Upper lobe of left lung (tissue), 6 donors: ENCODE measurements at regions not wholly inside any gene's neighbourhood (a gene's known extent, or its start where the extent isn't known, plus 50 kb on each side); places are given as distances from the start of the nearest gene placed in this dataset.

Experiments used
- ATAC-seq, 2 donors: fragments of 200-7000 bp; cut with Tn5 transposase; one replicate each; pipeline ENCODE4 v1.9.1; 2022; ENCODE audit warnings: mild to moderate bottlenecking in 2 of 2, moderate library complexity in 2 of 2; ENCODE audit not compliant: low FRiP score in 2 of 2
- DNase-seq, 2 donors: peaks; one replicate each; pipeline ENCODE4 v3.0.0-alpha.2; 2019 to 2020
- H3K27ac ChIP-seq, 4 donors: fragments of 200-600 bp; sonication (generic); one replicate each; pipeline ENCODE4 v1.5.1; 2016 to 2019
- H3K27me3 ChIP-seq, 4 donors: fragments of 200-600 bp; sonication (generic); one replicate each; pipeline ENCODE4 v1.5.1; 2017 to 2019
- H3K36me3 ChIP-seq, 4 donors: fragments of 200-600 bp; sonication (generic); one replicate each; pipeline ENCODE4 v1.5.1; 2016 to 2019
- H3K4me1 ChIP-seq, 4 donors: fragments of 200-600 bp; sonication (generic); one replicate each; pipeline ENCODE4 v1.5.1; 2018 to 2019
- H3K4me3 ChIP-seq, 4 donors: fragments of 200-600 bp; sonication (generic); one replicate each; pipeline ENCODE4 v1.5.1; 2017 to 2019; ENCODE audit warnings: mild to moderate bottlenecking in 2 of 4, moderate library complexity in 1 of 4
- H3K9me3 ChIP-seq, 4 donors: fragments of 200-600 bp; sonication (generic); one replicate each; pipeline ENCODE4 v1.5.1; 2018 to 2019
- CTCF ChIP-seq, 6 experiments: fragments of 450-650 bp in 4 of 6; fragments of 200-600 bp in 2 of 6; sonication (generic) in 2 of 6; IDR thresholded peaks; one replicate each; pipeline ENCODE4 v1.5.1; 2016 to 2019; ENCODE audit warnings: antibody characterized with exemption in 6 of 6
- EP300 ChIP-seq, 4 donors: sonication (generic); formaldehyde crosslinking; IDR thresholded peaks; one replicate each; pipeline ENCODE4 v1.5.1; 2017; ENCODE audit warnings: antibody characterized with exemption in 4 of 4, control low read depth in 2 of 4
- POLR2A ChIP-seq, 4 donors: fragments of 450-650 bp; IDR thresholded peaks; one replicate each; pipeline ENCODE4 v1.5.1; 2016 to 2017; ENCODE audit warnings: antibody characterized with exemption in 4 of 4, mild to moderate bottlenecking in 2 of 4
- POLR2AphosphoS5 ChIP-seq, 2 donors: sonication (generic); formaldehyde crosslinking; IDR thresholded peaks; one replicate each; pipeline ENCODE4 v1.5.1; 2017; ENCODE audit warnings: antibody characterized with exemption in 2 of 2
- WGBS, 2 donors: methylation state at CpG; one replicate each; pipeline ENCODE4 v1.1.5; 2017 to 2018; 5-methylcytosine and 5-hydroxymethylcytosine counted together
- donor health status: DM: no; HTN: no; CAD: no; lungs with moderate emphysema.
- donor health status: DM: no; HTN: yes; CAD: no; lungs with severe emphysema.

- H3K27me3 ChIP-seq = no peaks in the 10 kb centered on the region
- ATAC-seq (no peak), DNase-seq (no peak)
- H3K27ac ChIP-seq = no peak overlapping the region
- no peaks in the 10 kb centered on the region for H3K4me1 ChIP-seq
- no peak overlapping the region for H3K4me3 ChIP-seq
- H3K9me3 ChIP-seq = no peaks in the 10 kb centered on the region
- 58 to 77% methylated on average over 2 of the region's 2 CpGs for WGBS, 2 donors
- TF ChIP-seq CTCF (IDR thresholded peaks at IDR 0.05) = no peak
- no peak for TF ChIP-seq EP300 (IDR thresholded peaks at IDR 0.05)
- no peak for TF ChIP-seq POLR2A (IDR thresholded peaks at IDR 0.05)
- TF ChIP-seq POLR2AphosphoS5 (IDR thresholded peaks at IDR 0.05) = no peak
- H3K36me3 ChIP-seq = no peaks in the 10 kb centered on the region
Measured at GRCh38 chr1:60705026-60705425, 377.3 kb upstream of the NFIA start.

GRCh38 chr1:60703155-60703554 lies 379.2 kb upstream of the NFIA start:
- TF ChIP-seq CTCF (IDR thresholded peaks at IDR 0.05) (no peak), POLR2AphosphoS5 (IDR thresholded peaks at IDR 0.05) (no peak), POLR2A (IDR thresholded peaks at IDR 0.05) (no peak), EP300 (IDR thresholded peaks at IDR 0.05) (no peak)
- DNase-seq (no peak), ATAC-seq (no peak)
- Histone ChIP-seq H3K27me3 (no peaks in the 10 kb centered on the region), H3K36me3 (no peaks in the 10 kb centered on the region), H3K4me3 (no peak overlapping the region), H3K27ac (no peak overlapping the region), H3K9me3 (no peaks in the 10 kb centered on the region), H3K4me1 (no peaks in the 10 kb centered on the region)

GRCh38 chr1:60699325-60699724 lies 383.0 kb upstream of the NFIA start:
- Histone ChIP-seq H3K36me3 (no peaks in the 10 kb centered on the region), H3K27ac (no peak overlapping the region)
- 74 to 76% methylated on average over 3 of the region's 3 CpGs for WGBS, 2 donors

GRCh38 chr1:60697204-60697994 lies 385.0 kb upstream of the NFIA start:
- ATAC-seq (no peak), DNase-seq (no peak)
- WGBS, 2 donors = 46 to 58% methylated on average over 4 of the region's 4 CpGs
- no peaks in the 10 kb centered on the region for H3K27me3 ChIP-seq
- no peak for TF ChIP-seq EP300 (IDR thresholded peaks at IDR 0.05)
- no peak for TF ChIP-seq POLR2AphosphoS5 (IDR thresholded peaks at IDR 0.05)
- TF ChIP-seq POLR2A (IDR thresholded peaks at IDR 0.05) = no peak
- TF ChIP-seq CTCF (IDR thresholded peaks at IDR 0.05) = no peak
- H3K9me3 ChIP-seq = no peaks in the 10 kb centered on the region
- no peak overlapping the region for H3K4me3 ChIP-seq
- H3K4me1 ChIP-seq = no peaks in the 10 kb centered on the region
- no peaks in the 10 kb centered on the region for H3K36me3 ChIP-seq
- H3K27ac ChIP-seq = no peak overlapping the region

More at GRCh38 chr1:60699325-60699724, 383.0 kb upstream of the NFIA start:
- H3K4me1 ChIP-seq = no peaks in the 10 kb centered on the region
- no peak for ATAC-seq
- no peaks in the 10 kb centered on the region for H3K9me3 ChIP-seq
- no peaks in the 10 kb centered on the region for H3K27me3 ChIP-seq
- DNase-seq = no peak
- TF ChIP-seq CTCF (IDR thresholded peaks at IDR 0.05) (no peak), POLR2AphosphoS5 (IDR thresholded peaks at IDR 0.05) (no peak), POLR2A (IDR thresholded peaks at IDR 0.05) (no peak), EP300 (IDR thresholded peaks at IDR 0.05) (no peak)
- no peak overlapping the region for H3K4me3 ChIP-seq

GRCh38 chr1:60696512-60696911 lies 385.8 kb upstream of the NFIA start:
- DNase-seq (no peak), ATAC-seq (no peak)
- H3K27me3 ChIP-seq = no peaks in the 10 kb centered on the region
- 58 to 63% methylated on average over 1 of the region's 1 CpG for WGBS, 2 donors
- no peak overlapping the region for H3K4me3 ChIP-seq
- TF ChIP-seq POLR2AphosphoS5 (IDR thresholded peaks at IDR 0.05) (no peak), POLR2A (IDR thresholded peaks at IDR 0.05) (no peak), EP300 (IDR thresholded peaks at IDR 0.05) (no peak), CTCF (IDR thresholded peaks at IDR 0.05) (no peak)
- no peaks in the 10 kb centered on the region for H3K4me1 ChIP-seq
- no peaks in the 10 kb centered on the region for H3K9me3 ChIP-seq
- no peaks in the 10 kb centered on the region for H3K36me3 ChIP-seq
- no peak overlapping the region for H3K27ac ChIP-seq
